Mammary epithelial cell (primary cell): ENCODE measurements at regions not wholly inside any gene's neighbourhood (a gene's known extent, or its start where the extent isn't known, plus 50 kb on each side); places are given as distances from the start of the nearest gene placed in this dataset.

ENCODE experiments used
- CTCF ChIP-seq, 2 donors: IDR thresholded peaks in 1 of 2; conservative IDR thresholded peaks in 1 of 2; 2 replicates each; pipeline ENCODE4 v1.5.1; 2011 to 2012; ENCODE audit warnings: inconsistent platforms in 2 of 2, low read length in 2 of 2, mild to moderate bottlenecking in 2 of 2, control low read depth in 1 of 2, low read depth in 1 of 2; ENCODE audit not compliant: insufficient read depth in 1 of 2; ENCODE audit errors: extremely low read depth in 1 of 2
- EZH2 ChIP-seq: IDR thresholded peaks from 2 replicates; pipeline ENCODE4 v1.6.1; 2012; ENCODE audit warnings: low read length, inconsistent platforms, borderline replicate concordance

- TF ChIP-seq CTCF (conservative IDR thresholded peaks at IDR 0.05 in 1 of 2, IDR thresholded peaks at IDR 0.05 in 1 of 2; ENCODE audit: extremely low read depth in 1 of 2, insufficient read depth in 1 of 2, low read depth in 1 of 2, low read length in 2 of 2), result no peak
- TF ChIP-seq EZH2, result no peak
These were observed 96.2 kb upstream of the CTAGE1 start for GRCh38 chr18:22513721-22514481.
